K562 (cell line): ENCODE measurements at regions not wholly inside any gene's neighbourhood (a gene's known extent, or its start where the extent isn't known, plus 50 kb on each side); places are given as distances from the start of the nearest gene placed in this dataset.

ENCODE experiments used
- CTCF ChIP-seq, 3 experiments: IDR thresholded peaks in 2 of 3; conservative IDR thresholded peaks in 1 of 3; 2 replicates each; pipeline ENCODE4 v1.5.1; 2011 to 2012; ENCODE audit warnings: low read length in 3 of 3, mild to moderate bottlenecking in 3 of 3, control low read depth in 2 of 3, improper control_type of control experiment in 1 of 3, inconsistent platforms in 1 of 3, low read depth in 1 of 3, mixed read lengths in 1 of 3, moderate library complexity in 1 of 3; ENCODE audit not compliant: insufficient read depth in 2 of 3
- KDM4B ChIP-seq, 2 experiments: fragments of 450-650 bp in 1 of 2; sonication (generic) in 1 of 2; IDR thresholded peaks; 2 replicates each; pipeline ENCODE4 v1.6.1; 2016 to 2017; ENCODE audit warnings: borderline replicate concordance in 2 of 2, antibody characterized with exemption in 1 of 2, low read depth in 1 of 2, mild to moderate bottlenecking in 1 of 2

- TF ChIP-seq CTCF (IDR thresholded peaks at IDR 0.05 in 2 of 3, conservative IDR thresholded peaks at IDR 0.05 in 1 of 3; ENCODE audit: insufficient read depth in 2 of 3, low read depth in 1 of 3, low read length in 3 of 3) (no peak), KDM4B (IDR thresholded peaks at IDR 0.05; ENCODE audit: borderline replicate concordance in 2 of 2, low read depth in 1 of 2) (no peak)
Measured at GRCh38 chr5:74199005-74199404, 441.5 kb downstream of the ENC1 start.
